ENCODE measurements at regions not wholly inside any gene's neighbourhood (a gene's known extent, or its start where the extent isn't known, plus 50 kb on each side); places are given as distances from the start of the nearest gene placed in this dataset.

DNA sequence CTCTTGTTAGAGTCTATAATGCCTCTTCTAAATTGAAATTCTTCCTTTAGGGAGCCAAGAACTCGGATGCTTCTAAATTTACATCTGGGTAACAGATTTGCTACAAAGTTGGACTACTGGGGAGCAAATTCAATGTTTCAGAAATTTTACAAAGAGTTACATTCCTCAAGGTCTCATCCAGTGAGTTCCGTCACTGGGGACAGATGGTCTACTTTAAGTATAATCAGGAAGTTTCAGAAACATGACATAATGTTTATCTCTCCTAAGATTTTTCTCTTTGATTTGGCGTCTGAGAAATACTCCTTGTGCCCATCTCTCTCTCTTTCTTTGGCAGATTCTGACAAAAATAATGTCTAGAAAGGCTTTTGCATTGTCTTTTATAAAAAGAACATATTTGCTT lies 81.5 kb upstream of the MBNL2 start:
- Histone ChIP-seq H3K9me3 (ENCODE audit: low read length) (no peaks in the 10 kb centered on the region), H3K4me2 (ENCODE audit: low read depth, low read length) (no peak overlapping the region), H3K79me2 (ENCODE audit: insufficient read depth, low read length) (no peaks in the 10 kb centered on the region), H3K36me3 (replicated peaks in 1 of 2; ENCODE audit: control insufficient read depth in 1 of 2, insufficient read depth in 2 of 2, low read length in 2 of 2) (no peaks in the 10 kb centered on the region), H4K20me1 (ENCODE audit: insufficient read depth, low read length) (no peaks in the 10 kb centered on the region), H3K4me1 (ENCODE audit: insufficient read depth, low read length) (peaks cover 38% of the 10 kb centered on the region), H3K27me3 (ENCODE audit: control insufficient read depth in 1 of 2, insufficient read depth in 2 of 2, low read length in 2 of 2) (no peaks in the 10 kb centered on the region), H3K4me3 (replicated peaks in 1 of 3; ENCODE audit: insufficient read depth in 1 of 3, low read depth in 2 of 3, low read length in 3 of 3) (no peak overlapping the region), H3K27ac (ENCODE audit: extremely low read length, insufficient read depth, low read length) (no peak overlapping the region), H2AFZ (ENCODE audit: low read length) (no peak overlapping the region), H3K9ac (ENCODE audit: insufficient read depth, low read depth, low read length) (no peak overlapping the region)
- 62% methylated on average over 3 of the region's 3 CpGs for WGBS (ENCODE audit: low lambda C conversion rate)
- in situ Hi-C loops (cut with HindIII; ENCODE audit: extremely low pct_ligation_motif_present, low pct_unique_long_range_greater_than_20kb): no loop called here
- BruUV-seq (replicated peaks): no TSS peak
- ChIA-PET POLR2A (interaction anchor here (0.6 to 2.7 kb wide), 3 partner anchors 82 to 293 kb away, joined by 3 to 28 read pairs (median 6); partner anchors contain the start of genes MBNL2 and RAP2A), CTCF (ENCODE audit: low intra/inter-chr PET ratio, low total read pairs) (no interaction called here)
- no peak for DNase-seq (ENCODE audit: low spot score)
- ATAC-seq: no peak
- intact Hi-C loops (cut with micrococcal nuclease; ENCODE audit: unreplicated experiment): no loop called here
- FAIRE-seq: no peak
- TF ChIP-seq ZNF329 (CRISPR knock-in tag; IDR thresholded peaks at IDR 0.05; ENCODE audit: low read depth) (no peak), NR1H2 (CRISPR knock-in tag; IDR thresholded peaks at IDR 0.05; ENCODE audit: borderline replicate concordance, low read depth) (no peak), ZNF383 (CRISPR knock-in tag; IDR thresholded peaks at IDR 0.05; ENCODE audit: borderline replicate concordance) (no peak), SRSF4 (IDR thresholded peaks at IDR 0.05; ENCODE audit: low read depth, low read length, poor library complexity, severe bottlenecking) (no peak)

GRCh38 chr13:97141097-97141496 lies 81.0 kb upstream of the MBNL2 start:
- no peaks in the 10 kb centered on the region for H3K79me2 ChIP-seq (ENCODE audit: insufficient read depth, low read length)
- H3K9ac ChIP-seq (ENCODE audit: insufficient read depth, low read depth, low read length): no peak overlapping the region
- intact Hi-C loops (cut with micrococcal nuclease; ENCODE audit: unreplicated experiment) (no loop called here), in situ Hi-C loops (cut with HindIII; ENCODE audit: extremely low pct_ligation_motif_present, low pct_unique_long_range_greater_than_20kb) (no loop called here)
- peaks cover 34% of the 10 kb centered on the region for H3K4me1 ChIP-seq (ENCODE audit: insufficient read depth, low read length)
- no TSS peak for BruUV-seq (replicated peaks)
- no peak overlapping the region for H3K27ac ChIP-seq (ENCODE audit: extremely low read length, insufficient read depth, low read length)
- DNase-seq (ENCODE audit: low spot score): no peak
- H3K9me3 ChIP-seq (ENCODE audit: low read length): no peaks in the 10 kb centered on the region
- H3K36me3 ChIP-seq (replicated peaks in 1 of 2; ENCODE audit: control insufficient read depth in 1 of 2, insufficient read depth in 2 of 2, low read length in 2 of 2): no peaks in the 10 kb centered on the region
- H3K27me3 ChIP-seq (ENCODE audit: control insufficient read depth in 1 of 2, insufficient read depth in 2 of 2, low read length in 2 of 2): no peaks in the 10 kb centered on the region
- peak overlapping the region; percentile 74 for H3K4me2 ChIP-seq (ENCODE audit: low read depth, low read length)
- FAIRE-seq: no peak
- H4K20me1 ChIP-seq (ENCODE audit: insufficient read depth, low read length): no peaks in the 10 kb centered on the region
- ChIA-PET CTCF (ENCODE audit: low intra/inter-chr PET ratio, low total read pairs) (no interaction called here), POLR2A (interaction anchor here (0.6 to 2.7 kb wide), 3 partner anchors 82 to 292 kb away, joined by 3 to 28 read pairs (median 6); partner anchors contain the start of genes MBNL2 and RAP2A)
- no peak overlapping the region for H3K4me3 ChIP-seq (replicated peaks in 1 of 3; ENCODE audit: insufficient read depth in 1 of 3, low read depth in 2 of 3, low read length in 3 of 3)
- 89% methylated on average over 3 of the region's 3 CpGs for WGBS (ENCODE audit: low lambda C conversion rate)
- no peak overlapping the region for H2AFZ ChIP-seq (ENCODE audit: low read length)
- ATAC-seq: no peak
- TF ChIP-seq ZNF367 (CRISPR knock-in tag; IDR thresholded peaks at IDR 0.05; ENCODE audit: borderline replicate concordance) (no peak), PRPF4 (IDR thresholded peaks at IDR 0.05; ENCODE audit: low read depth, low read length, poor library complexity, severe bottlenecking) (no peak), PRDM4 (CRISPR knock-in tag; IDR thresholded peaks at IDR 0.05; ENCODE audit: borderline replicate concordance) (no peak), HMGA1 (CRISPR knock-in tag; conservative IDR thresholded peaks at IDR 0.05) (no peak), ZNF598 (CRISPR knock-in tag; IDR thresholded peaks at IDR 0.05; ENCODE audit: borderline replicate concordance) (no peak), ZZZ3 (CRISPR knock-in tag; IDR thresholded peaks at IDR 0.05; ENCODE audit: borderline replicate concordance) (no peak), PHF5A (CRISPR knock-in tag; IDR thresholded peaks at IDR 0.05; ENCODE audit: low read depth, unreplicated experiment) (no peak), MTA1 (CRISPR knock-in tag; IDR thresholded peaks at IDR 0.05; ENCODE audit: borderline replicate concordance) (no peak), ATF1 (CRISPR knock-in tag; IDR thresholded peaks at IDR 0.05) (no peak)
- TF ChIP-seq, protein P1, sequence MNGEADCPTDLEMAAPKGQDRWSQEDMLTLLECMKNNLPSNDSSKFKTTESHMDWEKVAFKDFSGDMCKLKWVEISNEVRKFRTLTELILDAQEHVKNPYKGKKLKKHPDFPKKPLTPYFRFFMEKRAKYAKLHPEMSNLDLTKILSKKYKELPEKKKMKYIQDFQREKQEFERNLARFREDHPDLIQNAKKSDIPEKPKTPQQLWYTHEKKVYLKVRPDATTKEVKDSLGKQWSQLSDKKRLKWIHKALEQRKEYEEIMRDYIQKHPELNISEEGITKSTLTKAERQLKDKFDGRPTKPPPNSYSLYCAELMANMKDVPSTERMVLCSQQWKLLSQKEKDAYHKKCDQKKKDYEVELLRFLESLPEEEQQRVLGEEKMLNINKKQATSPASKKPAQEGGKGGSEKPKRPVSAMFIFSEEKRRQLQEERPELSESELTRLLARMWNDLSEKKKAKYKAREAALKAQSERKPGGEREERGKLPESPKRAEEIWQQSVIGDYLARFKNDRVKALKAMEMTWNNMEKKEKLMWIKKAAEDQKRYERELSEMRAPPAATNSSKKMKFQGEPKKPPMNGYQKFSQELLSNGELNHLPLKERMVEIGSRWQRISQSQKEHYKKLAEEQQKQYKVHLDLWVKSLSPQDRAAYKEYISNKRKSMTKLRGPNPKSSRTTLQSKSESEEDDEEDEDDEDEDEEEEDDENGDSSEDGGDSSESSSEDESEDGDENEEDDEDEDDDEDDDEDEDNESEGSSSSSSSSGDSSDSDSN (CRISPR knock-in tag; IDR thresholded peaks at IDR 0.05): no peak
- TF ChIP-seq, protein P2, sequence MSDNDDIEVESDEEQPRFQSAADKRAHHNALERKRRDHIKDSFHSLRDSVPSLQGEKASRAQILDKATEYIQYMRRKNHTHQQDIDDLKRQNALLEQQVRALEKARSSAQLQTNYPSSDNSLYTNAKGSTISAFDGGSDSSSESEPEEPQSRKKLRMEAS (IDR thresholded peaks at IDR 0.05): no peak
